ENCODE measurements at regions not wholly inside any gene's neighbourhood (a gene's known extent, or its start where the extent isn't known, plus 50 kb on each side); places are given as distances from the start of the nearest gene placed in this dataset.

- TF ChIP-seq CTCF (conservative IDR thresholded peaks at IDR 0.05) (no peak), EZH2 (IDR thresholded peaks at IDR 0.05; ENCODE audit: low read depth) (no peak)
Measured at GRCh38 chr12:77299001-77299400, 233.6 kb upstream of the E2F7 start.
